NCI-H128 (cell line): ENCODE measurements at regions not wholly inside any gene's neighbourhood (a gene's known extent, or its start where the extent isn't known, plus 50 kb on each side); places are given as distances from the start of the nearest gene placed in this dataset.

Experiments
- DNase-seq: peaks from one replicate; lab custom pipeline; 2025; ENCODE audit not compliant: unreplicated experiment; lab: John Stamatoyannopoulos, UW

DNA sequence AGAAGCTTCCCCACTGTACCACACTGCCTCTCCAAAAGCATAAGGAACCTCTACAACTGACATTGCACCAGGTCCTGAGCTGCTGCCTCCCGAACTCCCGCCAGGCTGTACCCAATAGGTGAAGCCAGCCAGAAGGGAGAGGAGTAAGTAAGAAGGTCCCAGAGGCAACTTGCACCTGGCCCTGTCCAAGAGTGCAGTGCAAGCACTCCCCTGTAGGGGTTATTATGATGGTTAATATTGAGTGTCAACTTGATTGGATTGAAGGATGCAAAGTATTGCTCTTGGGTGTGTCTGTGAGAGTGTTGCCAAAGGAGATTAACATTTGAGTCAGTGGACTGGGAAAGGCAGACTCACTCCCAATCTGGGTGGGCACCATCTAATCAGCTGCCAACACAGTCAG is 879.3 kb upstream of the SLIT2 start:
- DNase-seq, result no peak

DNA sequence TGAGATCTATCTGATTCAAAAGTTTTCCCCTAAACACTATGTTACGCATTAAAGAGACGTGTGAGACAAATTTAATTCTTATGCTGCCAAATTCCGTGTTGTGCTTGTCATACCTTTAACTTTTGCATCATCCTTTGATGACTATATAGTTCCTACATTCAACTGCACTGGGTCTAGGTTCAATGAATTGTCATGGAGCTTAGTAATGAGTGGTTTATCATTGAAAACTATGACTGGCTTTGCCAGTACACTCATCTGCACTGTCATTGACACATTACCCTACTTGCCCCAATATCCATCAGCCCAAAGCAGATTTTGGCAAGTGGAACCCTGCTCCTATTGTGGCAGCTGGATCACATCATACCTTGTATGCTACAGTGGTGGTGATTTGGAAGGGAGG is 882.9 kb upstream of the SLIT2 start:
- DNase-seq, result no peak

DNA sequence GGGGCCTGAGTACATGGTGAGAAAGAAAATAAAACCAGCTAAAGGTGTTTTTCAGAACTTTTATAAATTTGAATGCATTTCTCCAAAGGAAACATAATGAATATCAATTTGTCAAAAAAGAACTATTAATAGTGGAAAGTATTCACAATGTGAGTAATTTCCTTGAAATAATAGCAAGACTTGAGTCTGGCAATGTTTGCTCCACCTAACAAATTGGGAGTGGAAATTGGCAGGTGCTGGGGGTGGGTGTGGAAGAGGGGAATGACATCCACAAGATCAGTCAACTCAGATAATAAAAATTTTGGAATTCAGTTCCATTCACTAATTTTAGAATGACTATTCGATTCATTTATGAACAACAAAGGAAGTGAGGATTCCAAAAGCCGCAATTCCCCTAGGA is 884.8 kb upstream of the SLIT2 start:
- no peak for DNase-seq

DNA sequence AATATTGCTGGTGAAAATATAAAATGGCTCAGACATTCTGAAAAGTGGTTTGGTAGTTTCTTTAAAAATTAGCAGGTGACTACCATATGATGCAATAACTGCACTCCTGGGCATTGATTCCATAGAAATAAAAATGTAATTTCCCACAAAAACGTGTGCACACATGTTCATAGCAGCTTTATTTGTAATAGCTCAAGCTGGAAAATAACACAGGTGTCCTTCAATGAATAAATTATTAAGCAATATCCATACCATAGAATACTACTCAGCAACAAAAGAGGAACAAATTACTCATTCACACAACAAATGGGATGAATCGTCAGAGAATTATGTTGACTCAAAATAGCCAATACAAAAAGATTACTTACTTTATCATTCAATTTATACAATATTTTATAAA is 893.7 kb upstream of the SLIT2 start:
- DNase-seq, result no peak

DNA sequence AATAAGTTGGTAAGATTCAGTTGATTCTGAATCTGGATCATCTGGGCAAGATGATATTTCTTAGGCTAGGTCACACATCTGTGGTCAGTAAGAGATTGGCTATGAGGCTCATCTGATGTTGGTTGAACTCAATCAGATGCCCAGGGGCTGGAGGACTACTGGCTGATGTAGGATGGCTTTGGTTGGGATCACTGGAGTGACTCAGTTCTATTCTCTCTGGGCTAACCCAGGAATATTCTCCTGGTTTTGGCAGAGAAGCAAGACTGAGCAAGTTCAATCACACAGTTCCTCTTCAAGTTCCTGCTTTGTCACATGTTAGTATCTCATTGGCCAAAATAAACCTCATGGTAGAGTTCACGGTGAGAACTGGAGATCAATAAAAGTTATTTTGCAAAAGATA is 902.3 kb upstream of the SLIT2 start:
- no peak for DNase-seq

DNA sequence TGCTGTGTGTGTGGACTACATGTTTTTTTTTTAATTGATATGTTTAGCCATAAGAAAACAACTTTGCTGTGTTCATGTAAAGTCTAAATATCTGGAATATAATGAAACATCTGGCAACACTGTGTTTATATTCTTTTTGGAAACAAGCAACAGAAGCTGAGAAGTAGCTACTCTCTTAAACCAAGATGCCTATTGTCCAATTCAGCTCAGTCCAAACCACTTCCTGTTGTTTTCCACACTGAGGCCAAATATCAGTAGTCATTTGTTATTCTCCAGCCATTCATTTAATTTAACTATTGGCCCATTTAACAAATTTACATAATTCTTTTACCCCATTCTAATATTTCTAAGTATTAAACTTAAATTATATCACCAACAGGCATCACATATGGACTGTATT is 903.0 kb upstream of the SLIT2 start:
- DNase-seq, result no peak

DNA sequence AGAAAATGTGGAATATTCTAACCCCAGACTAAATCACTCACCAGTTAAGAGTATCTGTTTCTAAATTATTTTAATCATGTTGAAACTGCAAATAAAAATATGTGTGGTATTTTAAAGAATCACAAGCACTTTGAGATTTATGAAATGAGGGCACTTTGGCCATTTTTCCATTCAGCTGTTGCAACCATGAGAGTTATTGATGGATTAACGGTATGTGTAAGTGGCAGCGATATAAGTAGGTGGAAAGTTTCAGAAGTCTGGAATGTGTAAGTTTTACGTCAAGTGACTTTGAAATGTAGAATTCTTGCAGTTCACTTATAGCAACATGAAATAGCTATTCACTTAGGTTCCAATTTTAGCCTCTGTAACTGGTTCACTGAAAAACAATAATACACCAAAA is 905.1 kb upstream of the SLIT2 start:
- DNase-seq, result no peak

DNA sequence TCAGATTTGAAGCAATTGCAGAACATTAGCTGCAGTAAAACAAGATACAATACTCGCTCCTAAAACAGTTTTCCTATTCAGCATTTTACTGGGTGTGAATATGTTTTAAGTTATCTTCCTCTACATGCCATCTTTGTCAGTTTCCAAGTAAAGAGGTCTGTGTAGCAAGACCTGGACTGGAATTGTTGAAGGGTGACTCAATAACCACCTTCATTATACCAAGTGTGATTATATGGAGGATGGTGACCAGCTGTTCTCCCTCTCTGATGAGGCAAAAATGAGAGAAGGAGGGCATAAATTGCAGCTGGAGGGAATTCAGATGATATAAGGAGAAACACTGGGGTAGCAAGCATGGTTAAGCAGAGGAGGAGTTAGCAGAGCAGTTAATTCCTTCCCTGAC is 922.1 kb upstream of the SLIT2 start:
- DNase-seq, result no peak

DNA sequence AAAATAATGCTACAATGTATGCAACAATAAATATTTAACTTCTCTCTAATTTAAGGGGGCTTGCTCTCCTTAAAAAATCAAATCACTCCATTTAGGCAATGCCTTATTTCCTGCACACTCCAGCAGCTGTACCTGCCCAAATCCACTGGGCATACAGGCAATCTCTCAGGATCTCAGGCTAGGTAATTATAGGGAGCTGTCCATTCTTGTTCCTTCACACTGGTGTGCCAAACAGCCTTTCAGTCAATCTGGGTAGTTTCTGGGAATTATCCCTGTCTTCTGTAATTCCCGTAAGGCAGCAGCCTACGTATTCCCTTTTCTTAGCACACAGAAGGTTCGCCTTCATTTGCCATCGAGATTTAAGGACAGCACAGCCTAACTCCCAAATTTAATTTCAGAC is 922.6 kb upstream of the SLIT2 start:
- no peak for DNase-seq

DNA sequence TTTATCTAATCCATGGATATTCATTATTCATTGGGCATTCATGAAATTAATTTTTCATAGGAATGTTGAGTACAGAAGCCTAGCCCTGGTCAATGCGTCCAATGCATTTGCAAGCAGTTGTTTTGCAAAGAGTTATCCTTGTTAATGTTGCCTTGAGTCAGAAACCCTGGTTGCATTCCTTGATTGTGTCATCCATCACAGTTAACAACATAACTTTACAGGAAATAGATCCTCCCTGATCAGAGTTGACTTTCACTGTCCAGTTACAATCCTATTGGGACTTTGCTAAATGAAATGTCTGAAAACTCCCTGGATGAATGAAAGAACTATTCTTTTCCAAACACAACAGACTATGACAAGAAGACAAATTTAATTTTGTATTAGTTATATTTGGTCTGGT is 924.3 kb upstream of the SLIT2 start:
- no peak for DNase-seq

DNA sequence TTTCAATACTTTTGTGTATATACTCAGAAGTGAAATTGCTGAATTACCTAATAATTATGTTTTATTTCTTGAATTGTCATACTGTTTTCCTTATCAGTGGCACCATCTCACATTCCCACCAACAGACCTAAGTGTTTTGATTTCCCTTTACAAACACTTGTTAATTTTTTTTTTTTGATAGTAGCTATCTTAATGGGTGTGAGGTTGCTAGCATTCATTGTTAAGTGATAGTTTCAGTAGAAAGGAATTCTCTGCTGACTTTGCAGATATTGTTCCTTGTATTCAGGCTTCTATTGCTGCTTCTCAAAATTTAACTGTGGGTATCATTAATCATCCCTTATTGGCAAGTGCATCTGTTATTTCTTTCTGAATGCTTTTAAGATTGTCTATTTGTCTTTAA is 927.5 kb upstream of the SLIT2 start:
- DNase-seq, result no peak

DNA sequence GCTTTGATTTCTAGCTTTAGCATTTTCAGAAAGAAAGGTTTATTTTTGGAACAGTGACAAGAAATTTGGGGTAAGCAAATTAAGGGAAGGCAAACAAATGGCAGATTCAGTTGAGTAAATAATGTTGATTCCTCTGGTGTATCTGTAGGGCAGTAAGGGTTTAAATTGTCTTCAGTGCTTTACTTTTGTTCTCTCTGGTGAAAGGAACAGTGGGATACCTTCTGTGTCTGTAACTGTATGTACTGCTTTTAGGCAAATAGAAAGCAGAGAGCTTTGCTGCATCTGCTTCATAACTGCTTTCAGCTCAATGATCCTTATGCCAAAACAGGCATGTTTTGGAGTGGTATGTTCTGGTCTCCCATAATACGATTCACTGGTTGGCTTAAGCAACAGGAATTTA is 932.1 kb upstream of the SLIT2 start:
- DNase-seq, result no peak

DNA sequence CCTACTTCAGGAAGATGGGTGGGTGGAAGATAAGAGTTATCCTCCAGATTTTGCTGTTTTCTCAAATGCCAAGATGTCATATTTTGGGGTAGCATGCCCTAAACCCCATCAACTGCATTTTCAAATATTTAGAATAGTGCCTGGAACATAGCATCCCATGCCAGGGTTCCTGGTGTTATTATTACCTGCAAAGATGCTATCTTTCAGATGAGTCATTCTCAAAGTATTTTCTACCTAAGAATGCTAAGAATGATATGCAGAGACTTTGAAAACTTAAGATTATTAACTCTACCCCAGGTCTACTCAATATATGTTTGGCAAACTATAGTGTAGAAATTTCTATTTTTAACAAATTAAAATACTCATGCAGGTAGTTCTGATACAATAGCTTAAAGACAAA is 934.3 kb upstream of the SLIT2 start:
- DNase-seq, result no peak

DNA sequence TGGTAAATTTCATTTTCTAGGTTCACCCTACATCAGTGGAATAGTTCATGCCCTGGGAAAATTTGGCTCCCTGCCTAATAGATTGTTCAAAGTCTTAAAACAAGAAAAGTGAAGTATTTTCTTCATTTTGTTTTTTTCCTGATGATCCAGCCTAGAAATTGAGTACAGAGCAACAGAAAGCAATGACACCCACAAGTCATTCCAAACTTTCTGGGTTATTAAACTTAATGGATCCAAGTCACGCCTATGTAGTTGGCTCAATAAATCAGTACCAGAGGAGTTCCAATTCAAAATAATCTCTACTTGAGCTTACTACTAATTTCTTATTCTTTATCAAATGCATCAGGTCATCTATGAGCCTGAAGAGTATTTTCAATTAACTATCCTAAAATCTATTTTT is 937.6 kb upstream of the SLIT2 start:
- DNase-seq, result no peak

DNA sequence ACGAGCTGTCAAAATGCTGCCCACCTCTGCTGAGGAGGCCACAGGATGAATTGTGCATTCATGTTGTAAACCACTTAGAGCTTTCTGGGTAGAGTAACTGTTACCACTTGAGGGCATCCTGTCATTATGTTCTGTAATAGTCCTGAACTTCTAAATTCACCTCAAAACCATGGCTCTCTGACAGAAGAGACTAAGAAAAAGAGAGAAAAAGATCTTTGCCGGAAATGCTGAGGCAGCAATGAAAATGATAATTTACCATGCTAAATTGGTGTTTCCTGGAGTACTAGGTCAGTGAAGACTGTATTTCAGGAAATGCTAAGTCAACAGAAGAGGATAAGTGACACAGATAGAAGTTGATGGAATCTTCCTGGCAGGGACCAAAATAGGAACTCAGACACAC is 942.3 kb upstream of the SLIT2 start:
- no peak for DNase-seq

DNA sequence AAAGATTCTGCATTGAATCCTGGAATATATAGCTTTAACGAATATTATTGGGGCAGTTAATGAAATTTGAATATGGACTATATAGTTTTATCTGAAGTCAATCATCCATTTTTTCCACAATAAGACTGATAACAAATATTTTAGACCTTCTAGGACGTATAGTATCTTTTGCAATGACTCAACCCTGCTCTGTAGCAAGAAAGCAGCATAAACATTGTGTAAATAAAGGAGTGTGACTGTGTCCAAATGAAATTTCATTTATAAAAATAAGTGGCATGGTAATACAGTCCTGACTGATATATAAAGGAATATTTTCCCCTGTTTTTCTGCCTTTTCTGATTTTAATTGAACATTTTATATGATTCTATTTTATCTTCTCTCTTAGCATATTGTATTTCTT is 947.7 kb upstream of the SLIT2 start:
- DNase-seq, result no peak

DNA sequence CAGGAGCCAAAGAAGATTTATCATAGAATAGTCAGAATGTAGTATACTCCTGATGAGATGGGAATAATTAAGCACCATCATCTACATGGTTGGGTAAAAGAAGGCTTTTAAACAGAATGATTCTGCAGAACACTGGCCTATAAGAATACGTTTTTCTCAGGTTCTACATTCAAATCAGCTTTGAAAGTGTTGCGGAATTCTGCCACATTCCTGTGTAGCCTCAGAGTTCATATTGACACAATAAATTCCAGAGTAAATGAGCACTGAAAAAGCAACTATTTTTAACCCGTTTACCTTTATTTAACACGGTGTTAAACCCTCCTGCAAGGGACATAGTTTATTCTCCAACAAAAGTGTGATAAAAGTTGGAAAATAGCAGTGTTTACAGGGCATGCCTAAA is 950.2 kb upstream of the SLIT2 start:
- DNase-seq, result no peak

DNA sequence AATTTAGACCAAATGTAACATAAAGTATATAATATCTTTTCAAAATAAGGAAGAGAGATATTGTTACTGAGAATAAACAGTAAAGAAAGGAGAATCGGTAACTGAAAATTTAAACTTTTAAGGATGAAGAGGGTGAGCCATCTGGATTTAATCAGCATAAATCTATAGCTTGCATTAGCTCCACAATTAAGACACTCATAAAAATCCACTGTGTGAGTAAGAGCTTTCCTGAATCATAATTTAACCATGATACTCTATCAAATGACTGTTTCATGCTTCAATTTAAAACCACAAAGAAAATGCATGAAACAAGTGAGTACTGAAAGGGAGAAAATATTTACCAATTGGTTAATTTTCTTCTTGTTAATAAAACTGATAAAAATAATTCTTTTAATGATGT is 951.5 kb upstream of the SLIT2 start:
- DNase-seq, result no peak

DNA sequence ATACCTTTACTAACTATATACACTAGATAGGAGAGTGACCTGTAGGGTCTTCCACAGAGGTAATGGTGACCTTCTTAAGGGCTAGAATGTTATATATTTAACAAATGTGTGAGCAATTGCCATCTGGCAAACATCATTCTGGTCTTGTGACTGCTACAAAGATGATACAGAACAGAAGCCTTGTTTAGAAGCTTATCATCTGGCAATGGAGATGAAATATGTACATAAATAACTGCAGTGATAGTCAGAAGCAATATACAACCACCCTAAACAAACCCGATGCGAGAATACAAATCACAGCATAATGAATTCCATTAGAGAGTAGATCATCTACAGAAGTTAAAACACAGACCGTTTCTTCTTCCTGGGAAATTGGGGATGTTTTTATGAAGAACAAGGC is 952.7 kb upstream of the SLIT2 start:
- no peak for DNase-seq

DNA sequence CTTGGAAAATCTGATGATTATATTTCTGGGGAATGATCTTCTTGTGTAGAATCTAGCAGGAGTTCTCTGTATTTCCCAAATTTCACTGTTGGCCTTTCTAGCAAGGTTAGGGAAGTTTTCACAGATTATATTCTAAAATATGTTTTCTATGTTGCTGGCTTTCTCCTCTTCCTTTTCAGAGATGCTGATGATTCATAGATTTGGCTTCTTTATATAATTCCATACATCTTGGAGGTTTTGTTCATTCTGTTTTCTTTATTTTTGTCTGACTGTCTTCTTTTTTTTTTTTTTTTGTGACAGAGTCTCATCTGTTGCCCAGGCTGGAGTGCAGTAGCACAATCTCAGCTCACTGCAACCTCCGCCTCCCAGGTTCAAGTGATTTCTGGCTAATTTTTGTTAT is 957.9 kb upstream of the SLIT2 start:
- DNase-seq, result no peak

DNA sequence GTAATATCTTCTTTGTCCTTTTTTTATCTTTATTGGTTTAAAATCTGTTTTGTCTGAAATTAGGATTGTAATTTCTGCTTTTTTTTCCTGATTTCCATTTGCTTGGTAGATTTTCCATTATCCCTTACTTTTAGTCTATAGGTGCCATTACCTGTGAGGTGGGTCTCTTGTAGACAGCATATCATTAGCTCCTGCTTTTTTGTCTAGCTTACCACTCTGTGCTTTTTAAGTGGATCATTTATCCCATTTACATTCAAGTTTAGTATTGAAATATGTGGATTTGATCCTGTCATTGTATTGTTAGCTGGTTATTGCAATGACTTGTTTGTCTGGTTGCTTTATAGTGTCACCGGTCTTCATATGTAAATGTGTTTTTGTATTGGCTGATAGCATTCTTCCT is 958.6 kb upstream of the SLIT2 start:
- DNase-seq, result no peak

DNA sequence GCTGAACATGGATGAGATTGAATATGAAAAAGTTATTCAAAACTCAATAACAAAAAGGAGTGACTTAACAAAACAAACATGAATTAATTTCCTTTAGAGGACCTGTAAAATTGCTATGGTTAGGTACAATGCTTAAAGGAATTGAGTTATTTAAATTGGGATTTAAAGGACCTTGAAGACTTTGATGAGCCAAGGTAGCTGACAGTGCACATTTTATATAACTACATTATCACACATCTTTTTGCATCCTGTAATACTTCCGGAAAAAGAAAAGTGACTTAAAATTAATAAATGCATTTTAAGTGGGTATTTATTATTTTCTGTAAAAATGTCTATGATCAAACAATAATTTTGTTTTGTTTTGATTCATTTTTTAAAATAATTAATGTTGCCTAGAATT is 964.8 kb upstream of the SLIT2 start:
- DNase-seq, result no peak

DNA sequence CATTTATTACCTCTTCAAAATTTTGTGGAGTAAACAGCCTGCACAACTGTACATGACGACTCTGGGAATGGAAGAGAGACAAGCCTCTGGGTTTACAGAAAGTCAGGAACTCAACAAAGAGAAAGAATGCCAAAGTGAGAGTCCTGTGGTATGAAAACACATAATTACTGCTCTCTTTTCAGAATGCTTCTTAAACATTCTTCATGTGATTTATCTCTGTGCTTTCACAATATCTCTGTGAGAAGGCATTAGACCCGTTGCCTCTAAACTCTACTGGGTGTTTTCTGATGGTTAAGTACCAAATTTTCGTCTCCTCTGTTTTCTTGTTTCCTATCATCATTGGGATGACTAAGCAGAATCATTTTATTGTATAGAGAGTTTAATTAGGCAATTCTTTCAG is 966.6 kb upstream of the SLIT2 start:
- DNase-seq, result no peak

DNA sequence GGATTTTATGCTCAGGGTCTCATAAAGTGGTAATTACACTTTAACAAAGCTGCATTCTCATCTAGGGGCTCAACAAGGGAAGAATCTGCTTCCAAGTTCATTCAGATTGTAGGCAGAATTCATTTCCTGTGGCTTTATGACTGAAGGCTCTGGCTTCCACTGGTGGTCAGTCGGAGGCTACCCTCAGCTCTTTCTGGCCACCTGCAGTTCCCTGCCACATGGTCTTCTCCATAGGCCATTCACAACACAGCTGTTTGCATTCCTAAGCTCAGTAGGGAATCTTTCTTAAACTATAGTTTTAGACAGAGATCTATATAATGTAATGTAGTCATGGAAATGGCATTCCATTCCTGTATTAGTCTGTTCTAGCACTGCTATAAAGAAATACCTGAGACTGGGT is 973.0 kb upstream of the SLIT2 start:
- no peak for DNase-seq
